SK-N-SH (cell line): ENCODE measurements at regions not wholly inside any gene's neighbourhood (a gene's known extent, or its start where the extent isn't known, plus 50 kb on each side); places are given as distances from the start of the nearest gene placed in this dataset.

Source experiments
- CTCF ChIA-PET: fragments of 300-600, 350-600 bp; formaldehyde crosslinking; extraction: SDS; loops from one replicate; lab custom pipeline; 2021; lab: Yijun Ruan, JAX
- POLR2A ChIA-PET: fragments of 350-600 bp; sonication (Branson Sonifier 250); formaldehyde crosslinking; extraction: SDS; loops from one replicate; lab custom pipeline; 2020; ENCODE audit warnings: antibody characterized with exemption, inconsistent platforms; lab: Yijun Ruan, JAX
- DNase-seq: peaks from one replicate; pipeline ENCODE4 v3.0.0; 2012
- H2AFZ ChIP-seq: fragments of 200-600 bp; sonication (generic); 2 replicates; pipeline ENCODE4 v1.8.1; 2016; ENCODE audit warnings: antibody characterized with exemption, mild to moderate bottlenecking, low read depth
- H3F3A ChIP-seq: fragments of 200-600 bp; sonication (generic); replicated peaks from 2 replicates; pipeline ENCODE3; 2016; ENCODE audit warnings: antibody characterized with exemption, mild to moderate bottlenecking; ENCODE audit not compliant: insufficient read depth
- H3K27ac ChIP-seq, 2 experiments: fragments of 200-500 bp in 1 of 2; fragments of 200-600 bp in 1 of 2; sonication (Bioruptor generic) in 1 of 2; sonication (generic), shearing (Covaris generic) in 1 of 2; 2 replicates each; pipeline versions ENCODE4 v1.5.1 to v1.6.1; 2014 to 2016; ENCODE audit warnings: low read depth in 2 of 2, inconsistent platforms in 1 of 2, low read length in 1 of 2, mild to moderate bottlenecking in 1 of 2, mixed read lengths in 1 of 2
- H3K27me3 ChIP-seq: fragments of 200-600 bp; sonication (generic), shearing (Covaris generic); 2 replicates; pipeline ENCODE4 v1.6.1; 2016; ENCODE audit warnings: mixed run types; ENCODE audit not compliant: insufficient read depth
- H3K36me3 ChIP-seq, 2 experiments: fragments of 200-500 bp in 1 of 2; fragments of 200-600 bp in 1 of 2; sonication (Bioruptor generic) in 1 of 2; sonication (generic) in 1 of 2; replicated peaks in 1 of 2; 2 replicates each; pipeline versions ENCODE3 to v1.5.1; 2014 to 2016; ENCODE audit warnings: low read length in 1 of 2, mild to moderate bottlenecking in 1 of 2; ENCODE audit not compliant: insufficient read depth in 2 of 2, control insufficient read depth in 1 of 2
- H3K4me1 ChIP-seq, 2 experiments: fragments of 200-500 bp in 1 of 2; fragments of 200-600 bp in 1 of 2; sonication (Bioruptor generic) in 1 of 2; sonication (generic), shearing (Covaris generic) in 1 of 2; 2 replicates each; pipeline versions ENCODE4 v1.5.1 to v1.6.1; 2014 to 2016; ENCODE audit warnings: low read depth in 1 of 2, low read length in 1 of 2, mixed run types in 1 of 2; ENCODE audit not compliant: insufficient read depth in 2 of 2, control insufficient read depth in 1 of 2
- H3K4me2 ChIP-seq: fragments of 200-600 bp; sonication (generic), shearing (Covaris generic); 2 replicates; pipeline ENCODE4 v1.6.1; 2017; ENCODE audit warnings: mixed run types
- H3K4me3 ChIP-seq, 2 experiments: fragments of 200-500 bp in 1 of 2; fragments of 200-600 bp in 1 of 2; sonication (Bioruptor generic) in 1 of 2; sonication (generic), shearing (Covaris generic) in 1 of 2; 2 replicates each; pipeline versions ENCODE4 v1.5.1 to v1.8.1; 2014 to 2016; ENCODE audit warnings: low read depth in 2 of 2, inconsistent platforms in 1 of 2, low read length in 1 of 2, mild to moderate bottlenecking in 1 of 2, mixed read lengths in 1 of 2, moderate library complexity in 1 of 2
- H3K79me2 ChIP-seq: fragments of 200-600 bp; sonication (generic); 2 replicates; pipeline ENCODE4 v1.8.1; 2017; ENCODE audit warnings: mild to moderate bottlenecking; ENCODE audit not compliant: insufficient read depth
- H3K9ac ChIP-seq: fragments of 200-600 bp; sonication (generic); 2 replicates; pipeline ENCODE4 v1.6.1; 2017; ENCODE audit warnings: mixed run types
- H3K9me2 ChIP-seq: fragments of 200-600 bp; sonication (generic); 2 replicates; pipeline ENCODE4 v1.6.1; 2017; ENCODE audit warnings: mixed run types
- H3K9me3 ChIP-seq: fragments of 200-600 bp; sonication (generic); 2 replicates; pipeline ENCODE4 v1.6.1; 2017; ENCODE audit warnings: mixed run types, mild to moderate bottlenecking, moderate library complexity
- H4K20me1 ChIP-seq: fragments of 200-600 bp; sonication (generic); 2 replicates; pipeline ENCODE4 v1.6.1; 2017; ENCODE audit warnings: mild to moderate bottlenecking, mixed run types; ENCODE audit not compliant: insufficient read depth
- ELF1 ChIP-seq: IDR thresholded peaks from 2 replicates; pipeline ENCODE4 v1.4.0; 2012
- EP300 ChIP-seq, 2 experiments: IDR thresholded peaks; 2 replicates each; pipeline versions ENCODE4 v1.4.0 to v1.6.1; 2012; ENCODE audit warnings: borderline replicate concordance in 1 of 2, low read depth in 1 of 2, low read length in 1 of 2
- EZH2phosphoT487 ChIP-seq: fragments of 200-600 bp; sonication (generic); IDR thresholded peaks from 2 replicates; pipeline ENCODE4 v1.6.1; 2017; ENCODE audit warnings: low read depth, mixed run types, mild to moderate bottlenecking, antibody characterized with exemption, moderate library complexity, borderline replicate concordance
- FOSL2 ChIP-seq: IDR thresholded peaks from 2 replicates; pipeline ENCODE4 v1.4.0; 2012; ENCODE audit warnings: low read depth, mild to moderate bottlenecking, moderate library complexity, borderline replicate concordance
- FOXJ3 ChIP-seq: sonication (generic); formaldehyde crosslinking; IDR thresholded peaks from 2 replicates; pipeline ENCODE4 v1.5.1; 2020; ENCODE audit warnings: mild to moderate bottlenecking, missing genetic modification reagents
- GATA2 ChIP-seq: sonication (generic); formaldehyde crosslinking; IDR thresholded peaks from 2 replicates; pipeline ENCODE4 v1.5.0; 2020; ENCODE audit warnings: mild to moderate bottlenecking, missing genetic modification reagents
- JUND ChIP-seq: IDR thresholded peaks from 2 replicates; pipeline ENCODE4 v1.4.0; 2012
- NFIC ChIP-seq: IDR thresholded peaks from 2 replicates; pipeline ENCODE4 v1.4.0; 2012; ENCODE audit warnings: borderline replicate concordance
- NRF1 ChIP-seq: IDR thresholded peaks from 2 replicates; pipeline ENCODE4 v1.6.1; 2012; ENCODE audit warnings: low read depth, mild to moderate bottlenecking, low read length
- RCOR1 ChIP-seq: fragments of 150-350 bp; IDR thresholded peaks from 2 replicates; pipeline ENCODE4 v1.6.1; 2017; ENCODE audit warnings: antibody characterized with exemption, low read length
- RXRA ChIP-seq: IDR thresholded peaks from 2 replicates; pipeline ENCODE4 v1.4.0; 2012; ENCODE audit warnings: low read depth, mild to moderate bottlenecking, borderline replicate concordance
- SIN3A ChIP-seq: IDR thresholded peaks from 2 replicates; pipeline ENCODE4 v1.6.1; 2012; ENCODE audit warnings: low read depth, mild to moderate bottlenecking, low read length, moderate library complexity, borderline replicate concordance
- SMC3 ChIP-seq: IDR thresholded peaks from 2 replicates; pipeline ENCODE4 v1.6.1; 2012; ENCODE audit warnings: low read depth, low read length, improper control_type of control experiment
- TCF12 ChIP-seq: IDR thresholded peaks from 2 replicates; pipeline ENCODE4 v1.4.0; 2012
- USF1 ChIP-seq: IDR thresholded peaks from 2 replicates; pipeline ENCODE4 v1.4.0; 2012; ENCODE audit warnings: low read depth, borderline replicate concordance
- USF2 ChIP-seq: fragments of 150-350 bp; IDR thresholded peaks from 2 replicates; pipeline ENCODE4 v1.6.1; 2017; ENCODE audit warnings: antibody characterized with exemption, low read length, low read depth, borderline replicate concordance
- YY1 ChIP-seq: IDR thresholded peaks from 2 replicates; pipeline ENCODE4 v1.4.0; 2012; ENCODE audit warnings: low read depth, mild to moderate bottlenecking
- ZBTB33 ChIP-seq: IDR thresholded peaks from 2 replicates; pipeline ENCODE4 v1.4.0; 2012; ENCODE audit warnings: low read depth, borderline replicate concordance
- WGBS: methylation state at CpG from one replicate; pipeline ENCODE4 v1.1.6; 2017; ENCODE audit warnings: low lambda C conversion rate; 5-methylcytosine and 5-hydroxymethylcytosine counted together

DNA sequence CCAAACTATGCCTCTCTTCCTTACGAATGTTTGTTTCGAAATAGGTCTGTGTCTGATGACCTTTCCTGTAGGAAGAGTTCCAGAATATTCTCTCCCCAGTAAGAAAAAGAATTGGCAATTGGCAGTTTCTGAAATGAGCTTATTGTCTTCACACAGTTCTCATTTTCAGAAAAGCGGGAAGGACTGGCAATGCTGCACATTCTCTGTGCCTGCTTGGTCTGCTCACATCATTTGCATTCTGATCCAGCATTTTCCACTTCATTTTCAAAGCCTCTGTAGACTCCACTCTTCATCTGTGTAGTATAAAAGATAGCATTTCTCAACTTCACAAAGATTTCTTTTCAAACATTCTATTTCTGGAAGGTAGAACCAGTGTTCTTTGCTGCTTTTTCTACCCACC lies 120.6 kb upstream of the CCDC112 start:
- Histone ChIP-seq H4K20me1 (no peaks in the 10 kb centered on the region), H3K79me2 (no peaks in the 10 kb centered on the region), H3K9me3 (no peaks in the 10 kb centered on the region), H3K9me2 (no peaks in the 10 kb centered on the region), H2AFZ (no peak overlapping the region), H3K27me3 (no peaks in the 10 kb centered on the region), H3K36me3 (no peaks in the 10 kb centered on the region), H3F3A (peaks cover 4% of the 10 kb centered on the region), H3K4me2 (no peak overlapping the region), H3K9ac (no peak overlapping the region), H3K4me1 (peaks cover 7 to 10% of the 10 kb centered on the region in 2 experiments; a peak in 3 of 4 replicates), H3K27ac (no peak overlapping the region), H3K4me3 (no peak overlapping the region)
- ChIA-PET POLR2A (no interaction called here), CTCF (interaction anchor here (0.7 kb wide), 1 partner anchor 361 kb away, joined by 3 read pairs; no protein-coding TSS in a partner anchor)
- DNase-seq = no peak
- TF ChIP-seq RCOR1 (no peak), SMC3 (no peak), YY1 (no peak), FOXJ3 (CRISPR knock-in tag) (no peak), RXRA (no peak), EP300 (IDR thresholded peaks at IDR 0.05; ENCODE audit: borderline replicate concordance in 1 of 2, low read depth in 1 of 2, low read length in 1 of 2) (no peak), GATA2 (CRISPR knock-in tag) (no peak), FOSL2 (no peak), USF1 (no peak), USF2 (no peak)
- 92% methylated on average over 3 of the region's 3 CpGs for WGBS

- H2AFZ ChIP-seq = no peak overlapping the region
- H3K79me2 ChIP-seq = no peaks in the 10 kb centered on the region
These were observed 118.7 kb upstream of the CCDC112 start for GRCh38 chr5:115415143-115415491.

More at GRCh38 chr5:115415143-115415491, 118.7 kb upstream of the CCDC112 start:
- ChIA-PET CTCF (interaction anchor here (0.6 kb wide), 1 partner anchor 84 kb away, joined by 3 read pairs; no protein-coding TSS in a partner anchor), POLR2A (no interaction called here)
- no peaks in the 10 kb centered on the region for H3K9me2 ChIP-seq
- no peaks in the 10 kb centered on the region for H3K36me3 ChIP-seq
- WGBS = 80% methylated on average over 1 of the region's 1 CpG
- peaks cover 7 to 9% of the 10 kb centered on the region in 2 experiments; a peak in 3 of 4 replicates for H3K4me1 ChIP-seq
- H3K27me3 ChIP-seq = no peaks in the 10 kb centered on the region
- DNase-seq = no peak
- peak overlapping the region; percentile 15; the same call in 1 of the 2 replicates for H3K4me2 ChIP-seq
- peaks cover under 1% of the 10 kb centered on the region for H3F3A ChIP-seq
- H4K20me1 ChIP-seq = no peaks in the 10 kb centered on the region
- TF ChIP-seq FOSL2 = peak; percentile 29; the same call in 1 of the 2 replicates
- no peak for TF ChIP-seq NRF1
- TF ChIP-seq EP300 (IDR thresholded peaks at IDR 0.05; ENCODE audit: borderline replicate concordance in 1 of 2, low read depth in 1 of 2, low read length in 1 of 2) = no peak
- no peak for TF ChIP-seq EZH2phosphoT487
- peak; percentile 41; the same call in 1 of the 2 replicates for TF ChIP-seq USF1
- TF ChIP-seq SIN3A = no peak
- no peak for TF ChIP-seq ELF1
- TF ChIP-seq NFIC = 0 out of 2 replicates have a peak, but pooled peaks have one; percentile 18
- TF ChIP-seq TCF12 = peak; percentile 44; the same call in 1 of the 2 replicates
- no peak for TF ChIP-seq ZBTB33
- 0 out of 2 replicates have a peak, but pooled peaks have one; percentile 14 for TF ChIP-seq JUND
- 0 out of 4 replicates have a peak overlapping the region, but pooled peaks of 1 of the 2 experiments have one; percentile 6 for H3K27ac ChIP-seq
- H3K9me3 ChIP-seq = no peaks in the 10 kb centered on the region
- no peak overlapping the region for H3K9ac ChIP-seq
- H3K4me3 ChIP-seq = no peak overlapping the region
